GM19397 (cell line): ENCODE measurements at regions not wholly inside any gene's neighbourhood (a gene's known extent, or its start where the extent isn't known, plus 50 kb on each side); places are given as distances from the start of the nearest gene placed in this dataset.
"Not testable (repeated sequence)": the region's sequence is repeated elsewhere in the genome, so short reads cannot be mapped to it uniquely, and the experiment has no call there.

Source experiments
- ATAC-seq: cut with Tn5 transposase; IDR thresholded peaks from one replicate; pipeline ENCODE4 v1.9.1; 2021; ENCODE audit warnings: mild to moderate bottlenecking, moderate library complexity; ENCODE audit not compliant: unreplicated experiment

GRCh38 chr6:92114797-92115196 is 1304.6 kb downstream of the EPHA7 start:
- no peak for ATAC-seq

- no peak for ATAC-seq
These were observed 1305.2 kb downstream of the EPHA7 start for GRCh38 chr6:92114091-92114675.

- ATAC-seq = no peak
These were observed 1308.0 kb downstream of the EPHA7 start for GRCh38 chr6:92111386-92111785.

GRCh38 chr6:92110403-92110802 is 1309.0 kb downstream of the EPHA7 start:
- ATAC-seq = no peak

- no peak for ATAC-seq
These were observed 1309.4 kb downstream of the EPHA7 start for GRCh38 chr6:92109956-92110355.

- no peak for ATAC-seq
These were observed 1310.1 kb downstream of the EPHA7 start for GRCh38 chr6:92109256-92109655.

- no peak for ATAC-seq
These were observed 1332.6 kb downstream of the EPHA7 start for GRCh38 chr6:92086750-92087149.

- not testable (repeated sequence) for ATAC-seq
These were observed 1335.4 kb downstream of the EPHA7 start for GRCh38 chr6:92083914-92084313.

GRCh38 chr6:92072387-92072786 is 1347.0 kb downstream of the EPHA7 start:
- no peak for ATAC-seq

- no peak for ATAC-seq
These were observed 1349.6 kb downstream of the EPHA7 start for GRCh38 chr6:92069781-92070180.

GRCh38 chr6:92052513-92052912 is 1366.8 kb downstream of the EPHA7 start:
- no peak for ATAC-seq

- no peak for ATAC-seq
These were observed 1369.1 kb downstream of the EPHA7 start for GRCh38 chr6:92050216-92050615.

GRCh38 chr6:92047860-92048259 is 1371.5 kb downstream of the EPHA7 start:
- no peak for ATAC-seq

GRCh38 chr6:92047152-92047850 is 1372.1 kb downstream of the EPHA7 start:
- ATAC-seq = no peak

GRCh38 chr6:92044312-92044711 is 1375.0 kb downstream of the EPHA7 start:
- no peak for ATAC-seq

- no peak for ATAC-seq
These were observed 1375.6 kb downstream of the EPHA7 start for GRCh38 chr6:92043777-92044176.

GRCh38 chr6:92026878-92027277 is 1392.5 kb downstream of the EPHA7 start:
- ATAC-seq = no peak

- no peak for ATAC-seq
These were observed 1394.5 kb downstream of the EPHA7 start for GRCh38 chr6:92024881-92025280.

- ATAC-seq = no peak
These were observed 1395.2 kb downstream of the EPHA7 start for GRCh38 chr6:92024110-92024509.

GRCh38 chr6:92023410-92023966 is 1395.9 kb downstream of the EPHA7 start:
- no peak for ATAC-seq

GRCh38 chr6:92011681-92012245 is 1407.6 kb downstream of the EPHA7 start:
- no peak for ATAC-seq
